GM23248 (cell line): ENCODE measurements at regions not wholly inside any gene's neighbourhood (a gene's known extent, or its start where the extent isn't known, plus 50 kb on each side); places are given as distances from the start of the nearest gene placed in this dataset.

ENCODE experiments used
- DNase-seq: peaks from one replicate; pipeline ENCODE4 v3.0.0-alpha.2; 2015
- H2AFZ ChIP-seq: fragments of 200-600 bp; sonication (generic); 2 replicates; pipeline ENCODE4 v1.6.1; 2016; ENCODE audit warnings: antibody characterized with exemption
- H3F3A ChIP-seq: fragments of 200-600 bp; sonication (generic); 2 replicates; pipeline ENCODE4 v1.6.1; 2016; ENCODE audit warnings: mild to moderate bottlenecking, antibody characterized with exemption, mixed run types; ENCODE audit not compliant: insufficient read depth
- H3K27ac ChIP-seq: fragments of 200-600 bp; sonication (generic); 2 replicates; pipeline ENCODE4 v1.5.1; 2016; ENCODE audit warnings: mild to moderate bottlenecking
- H3K27me3 ChIP-seq: fragments of 200-600 bp; sonication (generic); replicated peaks from 2 replicates; pipeline ENCODE4 v1.6.1; 2016; ENCODE audit warnings: mild to moderate bottlenecking; ENCODE audit not compliant: insufficient read depth
- H3K36me3 ChIP-seq: fragments of 200-600 bp; sonication (generic); 2 replicates; pipeline ENCODE4 v1.6.1; 2016; ENCODE audit warnings: low read depth, mild to moderate bottlenecking
- H3K4me1 ChIP-seq: fragments of 200-600 bp; sonication (generic); 2 replicates; pipeline ENCODE4 v1.6.1; 2016; ENCODE audit warnings: mild to moderate bottlenecking; ENCODE audit not compliant: insufficient read depth
- H3K4me2 ChIP-seq: fragments of 200-600 bp; sonication (generic); one replicate; pipeline ENCODE4 v1.6.1; 2016; ENCODE audit warnings: mild to moderate bottlenecking; ENCODE audit not compliant: unreplicated experiment
- H3K4me3 ChIP-seq: fragments of 200-600 bp; sonication (generic); 2 replicates; pipeline ENCODE4 v1.5.1; 2016; ENCODE audit warnings: mild to moderate bottlenecking
- H3K79me2 ChIP-seq: fragments of 200-600 bp; sonication (generic); 2 replicates; pipeline ENCODE4 v1.6.1; 2016; ENCODE audit warnings: mild to moderate bottlenecking; ENCODE audit not compliant: insufficient read depth
- H3K9ac ChIP-seq: fragments of 200-600 bp; sonication (generic); 2 replicates; pipeline ENCODE4 v1.6.1; 2016; ENCODE audit warnings: mild to moderate bottlenecking
- H3K9me2 ChIP-seq: fragments of 200-600 bp; sonication (generic); 2 replicates; pipeline ENCODE4 v1.6.1; 2016; ENCODE audit warnings: mixed run types, mild to moderate bottlenecking, moderate library complexity; ENCODE audit not compliant: insufficient read depth
- H3K9me3 ChIP-seq: fragments of 200-600 bp; sonication (generic); one replicate; pipeline ENCODE4 v1.6.1; 2017; ENCODE audit warnings: low read depth
- H4K20me1 ChIP-seq: fragments of 200-600 bp; sonication (generic); 2 replicates; pipeline ENCODE4 v1.6.0; 2016; ENCODE audit not compliant: insufficient read depth
- EZH2 ChIP-seq: fragments of 200-600 bp; sonication (generic); IDR thresholded peaks from 2 replicates; pipeline ENCODE4 v1.6.1; 2018; ENCODE audit warnings: antibody characterized with exemption, mild to moderate bottlenecking; ENCODE audit not compliant: insufficient read depth, poor library complexity, severe bottlenecking
- EZH2phosphoT487 ChIP-seq: fragments of 200-600 bp; sonication (generic); IDR thresholded peaks from 2 replicates; pipeline ENCODE4 v1.6.1; 2018; ENCODE audit warnings: antibody characterized with exemption, moderate library complexity, mild to moderate bottlenecking, low read depth; ENCODE audit not compliant: insufficient read depth
- WGBS, 2 experiments: methylation state at CpG; one replicate each; pipeline ENCODE4 v1.1.6; 2015 to 2017; ENCODE audit warnings: low lambda C conversion rate in 2 of 2, low coverage in 1 of 2; ENCODE audit errors: missing lambda C conversion rate in 2 of 2; 5-methylcytosine and 5-hydroxymethylcytosine counted together
- in situ Hi-C: fragments of 300-500 bp; cut with MboI; formaldehyde crosslinking; loops from 2 replicates; pipeline ENCODE4 v1.15.0; 2020

DNA sequence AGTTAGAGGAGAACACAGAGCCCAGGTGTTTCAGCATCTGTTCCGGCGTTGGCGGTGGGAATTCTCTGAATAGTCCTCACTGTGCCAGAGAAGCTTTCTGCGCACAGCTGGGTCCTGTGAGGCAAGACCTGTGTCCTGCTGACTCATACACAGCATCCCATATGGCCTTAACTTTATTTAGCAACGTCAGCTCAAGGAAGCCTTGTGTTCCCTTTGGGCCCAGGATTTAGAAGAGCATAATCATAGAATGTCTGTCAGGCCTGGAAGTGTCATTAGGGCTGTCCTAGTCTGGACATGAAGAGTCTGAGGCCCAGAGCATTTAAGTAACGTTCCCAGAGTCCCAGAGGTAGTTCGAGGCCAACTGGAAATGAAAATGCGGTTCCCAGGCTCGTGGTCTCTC is 188.6 kb upstream of the DMRT1 start:
- H3K4me2 ChIP-seq, result no peak overlapping the region
- in situ Hi-C loops, result no loop called here
- no peaks in the 10 kb centered on the region for H3K9me3 ChIP-seq
- no peaks in the 10 kb centered on the region for H4K20me1 ChIP-seq
- H3K4me1 ChIP-seq, result 0 out of 2 replicates have a peak, but pooled peaks cover 9% of the 10 kb centered on the region
- no peak overlapping the region for H3K4me3 ChIP-seq
- 66 to 75% methylated on average over 9 of the region's 9 CpGs for WGBS, 2 experiments
- H3K27ac ChIP-seq, result no peak overlapping the region
- H3K79me2 ChIP-seq, result no peaks in the 10 kb centered on the region
- H3K27me3 ChIP-seq, result no peaks in the 10 kb centered on the region
- no peaks in the 10 kb centered on the region for H3K9me2 ChIP-seq
- no peak for TF ChIP-seq EZH2phosphoT487
- TF ChIP-seq EZH2, result no peak
- no peak overlapping the region for H2AFZ ChIP-seq
- DNase-seq, result no peak
- no peaks in the 10 kb centered on the region for H3K36me3 ChIP-seq
- no peaks in the 10 kb centered on the region for H3F3A ChIP-seq
- H3K9ac ChIP-seq, result no peak overlapping the region

DNA sequence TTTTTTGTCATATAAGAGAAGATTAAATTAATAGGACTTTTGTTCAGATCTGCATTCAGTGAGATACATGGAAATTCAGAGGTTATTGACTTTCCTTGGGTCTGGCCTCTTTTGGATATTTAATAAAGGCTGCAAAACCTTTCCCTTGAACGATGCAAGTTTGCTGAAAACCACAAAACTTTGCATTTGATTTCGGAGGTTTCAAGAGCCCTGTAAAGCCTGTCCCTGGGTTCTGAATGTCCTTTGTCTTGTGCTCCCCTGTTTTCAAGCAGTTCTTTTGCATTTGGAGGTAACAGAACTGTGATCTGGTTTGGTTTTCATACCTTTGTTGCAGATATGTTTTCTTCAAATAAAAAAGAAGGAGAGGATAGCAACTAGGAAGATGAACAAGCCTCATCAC is 188.1 kb upstream of the DMRT1 start:
- WGBS, 2 experiments, result 43 to 55% methylated on average over 2 of the region's 2 CpGs
- no peak for DNase-seq
- Histone ChIP-seq H3K27me3 (no peaks in the 10 kb centered on the region), H3K4me1 (0 out of 2 replicates have a peak, but pooled peaks cover 9% of the 10 kb centered on the region), H4K20me1 (no peaks in the 10 kb centered on the region), H3F3A (no peaks in the 10 kb centered on the region), H3K9me2 (no peaks in the 10 kb centered on the region), H3K36me3 (no peaks in the 10 kb centered on the region), H2AFZ (peak overlapping the region; percentile 39; the same call in 1 of the 2 replicates), H3K4me2 (no peak overlapping the region), H3K27ac (no peak overlapping the region), H3K9ac (no peak overlapping the region), H3K4me3 (no peak overlapping the region), H3K79me2 (no peaks in the 10 kb centered on the region), H3K9me3 (no peaks in the 10 kb centered on the region)
- no peak for TF ChIP-seq EZH2phosphoT487
- no peak for TF ChIP-seq EZH2
- in situ Hi-C loops, result no loop called here

DNA sequence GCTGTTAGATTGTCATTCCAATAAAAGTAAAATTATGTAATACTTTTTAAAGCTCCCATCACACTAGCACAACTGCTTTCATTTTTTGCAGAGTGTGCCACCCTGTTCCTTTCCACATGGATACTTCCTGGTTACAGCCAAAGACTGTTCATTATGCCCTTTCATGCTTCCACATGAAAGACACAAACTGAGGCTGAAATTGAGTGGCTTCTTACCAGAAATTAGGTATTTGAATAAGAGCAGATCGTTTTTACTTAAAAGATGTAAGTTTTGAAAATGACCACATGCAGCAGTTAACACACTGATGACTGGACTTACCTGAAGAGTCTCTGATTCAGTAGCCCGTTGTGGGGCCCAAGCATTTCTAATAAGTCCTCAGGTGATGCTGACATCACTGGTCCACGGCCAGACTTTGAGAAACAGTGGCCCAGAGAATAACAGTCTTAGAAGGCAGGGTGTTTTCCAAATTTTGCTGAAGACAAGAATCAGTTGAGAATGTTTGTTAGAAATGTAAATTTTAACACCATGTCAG is 187.6 kb upstream of the DMRT1 start:
- Histone ChIP-seq H3K36me3 (no peaks in the 10 kb centered on the region), H3F3A (no peaks in the 10 kb centered on the region), H4K20me1 (no peaks in the 10 kb centered on the region), H3K9me3 (no peaks in the 10 kb centered on the region), H3K4me3 (no peak overlapping the region), H3K9ac (no peak overlapping the region), H3K79me2 (no peaks in the 10 kb centered on the region), H3K4me1 (0 out of 2 replicates have a peak, but pooled peaks cover 9% of the 10 kb centered on the region), H3K9me2 (no peaks in the 10 kb centered on the region), H3K27me3 (no peaks in the 10 kb centered on the region), H3K27ac (no peak overlapping the region), H2AFZ (peak overlapping the region; percentile 39; the same call in 1 of the 2 replicates), H3K4me2 (no peak overlapping the region)
- no peak for DNase-seq
- TF ChIP-seq EZH2 (no peak), EZH2phosphoT487 (no peak)
- WGBS, 2 experiments, result 53 to 55% methylated on average over 3 of the region's 3 CpGs
- in situ Hi-C loops, result no loop called here

DNA sequence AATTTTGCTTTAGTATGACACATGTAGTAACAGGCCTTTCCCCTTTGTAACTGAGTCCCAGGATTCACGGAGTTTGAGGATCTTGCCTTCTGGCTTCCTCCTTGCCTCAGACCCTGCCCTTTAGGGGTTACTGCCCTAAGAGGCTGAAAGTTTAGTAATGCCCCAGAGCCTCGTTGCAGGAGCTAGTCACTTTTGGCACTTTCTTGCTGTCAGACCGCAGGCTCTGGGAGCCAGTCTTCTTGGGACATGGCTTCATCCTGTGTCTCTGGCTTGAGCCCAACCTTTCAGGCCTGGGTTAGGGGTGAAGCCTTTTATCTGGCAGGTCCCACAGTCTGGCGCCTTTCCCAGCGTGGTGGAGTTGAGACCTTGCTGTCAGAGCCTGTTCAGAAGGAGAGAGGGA is 185.6 kb upstream of the DMRT1 start:
- WGBS, 2 experiments, result 35 to 36% methylated on average over 5 of the region's 5 CpGs
- Histone ChIP-seq H3K4me3 (no peak overlapping the region), H2AFZ (peak overlapping the region; percentile 44; the same call in 1 of the 2 replicates), H3K9me3 (no peaks in the 10 kb centered on the region), H3K4me1 (no peaks in the 10 kb centered on the region), H3K9ac (no peak overlapping the region), H3K4me2 (no peak overlapping the region), H3F3A (no peaks in the 10 kb centered on the region), H3K36me3 (no peaks in the 10 kb centered on the region), H3K27me3 (no peaks in the 10 kb centered on the region), H3K79me2 (no peaks in the 10 kb centered on the region), H3K27ac (no peak overlapping the region), H4K20me1 (no peaks in the 10 kb centered on the region), H3K9me2 (no peaks in the 10 kb centered on the region)
- in situ Hi-C loops, result no loop called here
- DNase-seq, result peak; percentile 30
- TF ChIP-seq EZH2 (no peak), EZH2phosphoT487 (no peak)
